ENCODE measurements at regions not wholly inside any gene's neighbourhood (a gene's known extent, or its start where the extent isn't known, plus 50 kb on each side); places are given as distances from the start of the nearest gene placed in this dataset.

GRCh38 chr15:95894407-95894956 is 436.0 kb upstream of the NR2F2 start:
- H3K4me1 ChIP-seq (ENCODE audit: insufficient read depth, low read length), result no peaks in the 10 kb centered on the region
- no peak overlapping the region for H3K27ac ChIP-seq (ENCODE audit: low read depth, low read length)
- no peak overlapping the region for H3K4me3 ChIP-seq (ENCODE audit: low read depth in 1 of 2, low read length in 2 of 2)
- no peak overlapping the region for H3K9ac ChIP-seq (ENCODE audit: low read length)
- no peaks in the 10 kb centered on the region for H3K36me3 ChIP-seq (ENCODE audit: insufficient read depth, low read length)
- no peaks in the 10 kb centered on the region for H3K27me3 ChIP-seq (ENCODE audit: control insufficient read depth in 1 of 2, insufficient read depth in 2 of 2, low read length in 2 of 2)
- H3K9me3 ChIP-seq (ENCODE audit: low read length), result no peaks in the 10 kb centered on the region

DNA sequence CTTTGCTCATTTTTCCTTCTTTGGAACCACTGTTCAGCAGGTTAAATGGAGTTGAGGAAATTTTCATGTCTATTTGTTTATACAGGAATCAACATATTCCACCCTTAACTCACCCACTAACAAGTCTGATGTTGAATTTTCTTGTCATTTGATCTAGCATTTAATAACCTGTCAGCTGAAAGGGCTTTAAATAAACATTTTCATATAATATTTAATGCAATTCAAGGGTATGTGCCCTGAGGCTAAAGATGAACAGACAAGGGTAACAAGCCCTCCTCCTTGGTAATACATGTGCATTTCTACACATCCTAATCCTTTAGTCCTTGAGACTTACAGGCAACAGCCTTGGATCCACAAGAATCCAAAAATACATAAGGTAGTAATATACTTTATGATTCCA is 435.0 kb upstream of the NR2F2 start:
- H3K4me3 ChIP-seq (ENCODE audit: low read depth in 1 of 2, low read length in 2 of 2), result no peak overlapping the region
- no peaks in the 10 kb centered on the region for H3K36me3 ChIP-seq (ENCODE audit: insufficient read depth, low read length)
- no peaks in the 10 kb centered on the region for H3K27me3 ChIP-seq (ENCODE audit: control insufficient read depth in 1 of 2, insufficient read depth in 2 of 2, low read length in 2 of 2)
- no peak overlapping the region for H3K27ac ChIP-seq (ENCODE audit: low read depth, low read length)
- H3K9ac ChIP-seq (ENCODE audit: low read length), result no peak overlapping the region
- H3K4me1 ChIP-seq (ENCODE audit: insufficient read depth, low read length), result no peaks in the 10 kb centered on the region
- H3K9me3 ChIP-seq (ENCODE audit: low read length), result no peaks in the 10 kb centered on the region

- Histone ChIP-seq H3K27me3 (ENCODE audit: control insufficient read depth in 1 of 2, insufficient read depth in 2 of 2, low read length in 2 of 2) (no peaks in the 10 kb centered on the region), H3K4me3 (ENCODE audit: low read depth in 1 of 2, low read length in 2 of 2) (no peak overlapping the region), H3K36me3 (ENCODE audit: insufficient read depth, low read length) (no peaks in the 10 kb centered on the region), H3K4me1 (ENCODE audit: insufficient read depth, low read length) (no peaks in the 10 kb centered on the region), H3K9ac (ENCODE audit: low read length) (no peak overlapping the region), H3K9me3 (ENCODE audit: low read length) (no peaks in the 10 kb centered on the region), H3K27ac (ENCODE audit: low read depth, low read length) (no peak overlapping the region)
These were observed 432.8 kb upstream of the NR2F2 start for GRCh38 chr15:95897651-95898050.

DNA sequence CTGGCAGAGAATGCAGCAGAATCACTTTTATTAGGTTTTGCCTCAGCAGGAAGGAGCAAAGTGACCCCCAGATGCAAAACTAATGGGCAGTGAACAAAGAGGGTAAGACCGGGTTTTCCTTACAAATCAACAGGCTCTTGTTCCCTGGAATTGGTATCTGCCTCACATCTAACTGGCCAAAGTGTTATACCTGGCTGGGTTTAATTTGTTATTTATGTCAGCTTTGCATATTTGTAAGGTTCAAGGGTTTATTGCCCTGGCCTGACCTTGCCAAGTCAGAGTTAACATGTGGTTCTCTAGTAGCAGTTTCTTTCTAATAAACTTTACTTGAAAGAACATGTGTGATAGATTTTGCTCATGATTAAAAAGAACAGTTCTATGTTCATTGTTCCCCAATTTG is 431.7 kb upstream of the NR2F2 start:
- no peaks in the 10 kb centered on the region for H3K27me3 ChIP-seq (ENCODE audit: control insufficient read depth in 1 of 2, insufficient read depth in 2 of 2, low read length in 2 of 2)
- H3K27ac ChIP-seq (ENCODE audit: low read depth, low read length), result no peak overlapping the region
- no peak overlapping the region for H3K9ac ChIP-seq (ENCODE audit: low read length)
- H3K9me3 ChIP-seq (ENCODE audit: low read length), result no peaks in the 10 kb centered on the region
- H3K36me3 ChIP-seq (ENCODE audit: insufficient read depth, low read length), result no peaks in the 10 kb centered on the region
- H3K4me1 ChIP-seq (ENCODE audit: insufficient read depth, low read length), result no peaks in the 10 kb centered on the region
- H3K4me3 ChIP-seq (ENCODE audit: low read depth in 1 of 2, low read length in 2 of 2), result no peak overlapping the region

- Histone ChIP-seq H3K27me3 (ENCODE audit: control insufficient read depth in 1 of 2, insufficient read depth in 2 of 2, low read length in 2 of 2) (no peaks in the 10 kb centered on the region), H3K9me3 (ENCODE audit: low read length) (no peaks in the 10 kb centered on the region), H3K9ac (ENCODE audit: low read length) (no peak overlapping the region), H3K4me3 (ENCODE audit: low read depth in 1 of 2, low read length in 2 of 2) (no peak overlapping the region), H3K36me3 (ENCODE audit: insufficient read depth, low read length) (no peaks in the 10 kb centered on the region), H3K27ac (ENCODE audit: low read depth, low read length) (no peak overlapping the region), H3K4me1 (ENCODE audit: insufficient read depth, low read length) (no peaks in the 10 kb centered on the region)
These were observed 429.2 kb upstream of the NR2F2 start for GRCh38 chr15:95901271-95901670.

- H3K9me3 ChIP-seq (ENCODE audit: low read length), result no peaks in the 10 kb centered on the region
These were observed 427.9 kb upstream of the NR2F2 start for GRCh38 chr15:95902606-95903005.

GRCh38 chr15:95903352-95903751 is 427.1 kb upstream of the NR2F2 start:
- Histone ChIP-seq H3K9ac (ENCODE audit: low read length) (no peak overlapping the region), H3K36me3 (ENCODE audit: insufficient read depth, low read length) (no peaks in the 10 kb centered on the region), H3K27me3 (ENCODE audit: control insufficient read depth in 1 of 2, insufficient read depth in 2 of 2, low read length in 2 of 2) (no peaks in the 10 kb centered on the region), H3K27ac (ENCODE audit: low read depth, low read length) (no peak overlapping the region), H3K4me1 (ENCODE audit: insufficient read depth, low read length) (no peaks in the 10 kb centered on the region), H3K4me3 (ENCODE audit: low read depth in 1 of 2, low read length in 2 of 2) (no peak overlapping the region), H3K9me3 (ENCODE audit: low read length) (no peaks in the 10 kb centered on the region)

More at GRCh38 chr15:95902606-95903005, 427.9 kb upstream of the NR2F2 start:
- Histone ChIP-seq H3K27me3 (ENCODE audit: control insufficient read depth in 1 of 2, insufficient read depth in 2 of 2, low read length in 2 of 2) (no peaks in the 10 kb centered on the region), H3K9ac (ENCODE audit: low read length) (no peak overlapping the region), H3K4me3 (ENCODE audit: low read depth in 1 of 2, low read length in 2 of 2) (no peak overlapping the region), H3K36me3 (ENCODE audit: insufficient read depth, low read length) (no peaks in the 10 kb centered on the region), H3K4me1 (ENCODE audit: insufficient read depth, low read length) (no peaks in the 10 kb centered on the region), H3K27ac (ENCODE audit: low read depth, low read length) (no peak overlapping the region)

DNA sequence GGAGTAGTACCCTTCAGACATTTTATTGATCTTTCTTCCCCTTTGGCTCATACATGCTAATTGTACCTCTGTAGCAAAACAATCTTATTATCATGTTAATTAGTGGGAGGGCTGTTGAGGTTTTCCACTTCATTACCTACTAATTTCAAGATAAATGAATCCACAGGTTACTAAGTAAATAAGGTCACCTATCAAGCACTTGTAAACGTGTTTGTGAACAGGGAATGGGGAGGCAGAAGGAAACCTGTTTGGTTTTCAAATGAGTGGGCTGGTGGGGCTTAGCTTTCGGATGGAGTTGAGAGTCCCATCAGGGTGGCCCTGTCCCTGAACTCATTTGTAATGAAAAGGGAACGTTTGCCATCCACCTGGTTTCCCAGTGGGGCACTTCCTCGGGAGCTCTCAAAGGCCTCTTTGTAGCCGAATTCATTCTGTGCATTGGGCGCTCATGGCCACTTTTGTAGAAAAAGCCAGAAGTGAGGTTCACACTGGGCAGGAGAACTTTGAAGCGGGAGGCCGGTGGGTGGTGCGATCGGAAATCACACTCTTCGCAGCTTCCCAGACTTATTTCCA is 419.8 kb upstream of the NR2F2 start:
- no peaks in the 10 kb centered on the region for H3K4me1 ChIP-seq (ENCODE audit: insufficient read depth, low read length)

GRCh38 chr15:95911570-95912279 is 418.8 kb upstream of the NR2F2 start:
- Histone ChIP-seq H3K27ac (ENCODE audit: low read depth, low read length) (no peak overlapping the region), H3K9ac (ENCODE audit: low read length) (no peak overlapping the region), H3K27me3 (ENCODE audit: control insufficient read depth in 1 of 2, insufficient read depth in 2 of 2, low read length in 2 of 2) (no peaks in the 10 kb centered on the region), H3K36me3 (ENCODE audit: insufficient read depth, low read length) (no peaks in the 10 kb centered on the region), H3K9me3 (ENCODE audit: low read length) (no peaks in the 10 kb centered on the region), H3K4me3 (ENCODE audit: low read depth in 1 of 2, low read length in 2 of 2) (no peak overlapping the region), H3K4me1 (ENCODE audit: insufficient read depth, low read length) (no peaks in the 10 kb centered on the region)

More for the DNA sequence above, 419.8 kb upstream of the NR2F2 start:
- Histone ChIP-seq H3K9me3 (ENCODE audit: low read length) (no peaks in the 10 kb centered on the region), H3K27me3 (ENCODE audit: control insufficient read depth in 1 of 2, insufficient read depth in 2 of 2, low read length in 2 of 2) (no peaks in the 10 kb centered on the region), H3K9ac (ENCODE audit: low read length) (no peak overlapping the region), H3K27ac (ENCODE audit: low read depth, low read length) (no peak overlapping the region), H3K36me3 (ENCODE audit: insufficient read depth, low read length) (no peaks in the 10 kb centered on the region), H3K4me3 (ENCODE audit: low read depth in 1 of 2, low read length in 2 of 2) (no peak overlapping the region)

DNA sequence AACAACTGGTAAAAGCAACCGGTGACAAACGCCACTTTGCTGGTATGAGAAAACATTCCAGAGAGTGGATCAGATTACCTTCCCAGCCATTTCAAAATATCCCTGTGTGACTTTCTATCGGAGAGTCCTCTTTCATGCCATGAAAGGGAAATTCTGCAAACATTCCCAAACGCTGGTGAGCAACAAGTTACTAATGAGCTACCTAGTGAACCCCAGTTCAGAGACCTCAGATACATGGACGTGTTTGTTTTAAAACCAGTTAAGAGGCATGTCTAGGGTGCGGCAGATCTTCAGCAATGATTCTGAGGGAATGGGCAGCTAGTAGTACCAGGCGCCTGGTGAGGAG is 418.2 kb upstream of the NR2F2 start:
- Histone ChIP-seq H3K9ac (ENCODE audit: low read length) (no peak overlapping the region), H3K9me3 (ENCODE audit: low read length) (no peaks in the 10 kb centered on the region), H3K27ac (ENCODE audit: low read depth, low read length) (no peak overlapping the region), H3K27me3 (ENCODE audit: control insufficient read depth in 1 of 2, insufficient read depth in 2 of 2, low read length in 2 of 2) (no peaks in the 10 kb centered on the region), H3K4me1 (ENCODE audit: insufficient read depth, low read length) (no peaks in the 10 kb centered on the region), H3K36me3 (ENCODE audit: insufficient read depth, low read length) (no peaks in the 10 kb centered on the region), H3K4me3 (ENCODE audit: low read depth in 1 of 2, low read length in 2 of 2) (no peak overlapping the region)

GRCh38 chr15:95912728-95913127 is 417.8 kb upstream of the NR2F2 start:
- Histone ChIP-seq H3K27me3 (ENCODE audit: control insufficient read depth in 1 of 2, insufficient read depth in 2 of 2, low read length in 2 of 2) (no peaks in the 10 kb centered on the region), H3K9ac (ENCODE audit: low read length) (no peak overlapping the region), H3K36me3 (ENCODE audit: insufficient read depth, low read length) (no peaks in the 10 kb centered on the region), H3K4me3 (ENCODE audit: low read depth in 1 of 2, low read length in 2 of 2) (no peak overlapping the region), H3K4me1 (ENCODE audit: insufficient read depth, low read length) (no peaks in the 10 kb centered on the region), H3K9me3 (ENCODE audit: low read length) (no peaks in the 10 kb centered on the region), H3K27ac (ENCODE audit: low read depth, low read length) (no peak overlapping the region)

- H3K9ac ChIP-seq (ENCODE audit: low read length), result no peak overlapping the region
These were observed 413.9 kb upstream of the NR2F2 start for GRCh38 chr15:95916568-95916967.

More at GRCh38 chr15:95916568-95916967, 413.9 kb upstream of the NR2F2 start:
- Histone ChIP-seq H3K36me3 (ENCODE audit: insufficient read depth, low read length) (no peaks in the 10 kb centered on the region), H3K27me3 (ENCODE audit: control insufficient read depth in 1 of 2, insufficient read depth in 2 of 2, low read length in 2 of 2) (no peaks in the 10 kb centered on the region), H3K9me3 (ENCODE audit: low read length) (no peaks in the 10 kb centered on the region), H3K4me3 (ENCODE audit: low read depth in 1 of 2, low read length in 2 of 2) (no peak overlapping the region), H3K27ac (ENCODE audit: low read depth, low read length) (no peak overlapping the region), H3K4me1 (ENCODE audit: insufficient read depth, low read length) (no peaks in the 10 kb centered on the region)

Data from muscle layer of colon (tissue), 2 donors.